Lung microvascular endothelial cell (primary cell): ENCODE measurements at regions not wholly inside any gene's neighbourhood (a gene's known extent, or its start where the extent isn't known, plus 50 kb on each side); places are given as distances from the start of the nearest gene placed in this dataset.
A peak's percentile ranks its signal among the peaks of the same experiment; 100 is the strongest.

ENCODE experiments used
- DNase-seq, 2 donors: peaks; one replicate each; pipeline versions ENCODE4 v3.0.0 to v3.0.0-alpha.2; 2010; ENCODE audit warnings: low read depth in 2 of 2

DNA sequence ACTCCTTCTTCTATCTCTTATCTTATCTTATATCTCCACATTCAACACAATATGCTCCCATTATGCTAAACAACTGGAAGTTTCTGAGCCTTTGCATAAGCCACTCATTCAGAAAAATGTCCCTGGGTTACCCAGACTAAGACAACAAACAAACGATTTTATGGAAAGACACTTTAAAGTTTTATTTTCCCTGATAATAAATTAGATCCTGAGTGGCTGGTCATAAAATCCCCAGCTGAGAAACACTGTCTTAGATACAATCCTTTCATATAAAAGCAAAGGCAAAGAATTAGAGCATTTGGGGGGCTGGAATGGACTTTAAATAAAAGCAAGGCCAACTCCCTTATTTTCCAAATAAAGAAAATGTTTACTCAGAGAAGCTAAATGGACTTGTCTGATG, 322.3 kb downstream of the GBE1 start:
- no peak for DNase-seq

DNA sequence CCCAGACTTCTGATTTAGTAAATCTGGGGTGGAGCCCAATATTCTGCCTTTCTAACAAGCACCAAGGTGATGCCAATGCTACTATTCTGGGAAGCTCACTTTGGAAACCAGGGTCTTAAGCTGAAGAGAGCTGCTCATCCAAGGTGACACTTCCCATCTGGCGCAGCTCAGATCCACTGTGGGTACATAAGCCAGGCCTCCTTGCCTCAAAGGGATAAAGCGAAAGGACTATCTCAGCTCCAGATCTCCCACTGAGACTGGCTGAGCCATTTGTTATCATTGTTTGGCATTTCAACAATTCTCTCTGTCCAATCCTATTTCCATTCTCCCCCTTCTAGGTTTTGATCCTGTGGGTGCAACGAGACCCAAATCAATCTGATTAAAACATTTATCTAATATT, 323.8 kb downstream of the GBE1 start:
- DNase-seq: no peak

DNA sequence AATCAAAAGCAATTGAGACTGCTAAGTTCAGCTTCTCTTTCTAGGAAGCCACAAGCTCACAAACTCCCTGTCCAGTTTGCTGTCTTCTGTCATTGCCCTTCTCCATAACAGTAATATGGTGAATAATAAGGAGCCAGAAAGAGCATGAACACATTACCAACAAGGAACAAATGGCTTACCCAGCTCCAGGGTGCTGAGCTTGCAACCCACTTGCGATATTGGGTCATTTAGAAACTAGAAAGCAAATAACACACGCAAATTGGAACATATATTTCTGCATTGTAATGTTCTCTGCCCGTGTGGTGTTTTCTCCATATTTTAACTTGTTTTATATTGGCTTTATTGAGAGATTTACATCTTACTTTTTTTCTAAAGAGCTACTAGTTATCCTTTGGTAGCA, 325.3 kb downstream of the GBE1 start:
- DNase-seq: no peak

DNA sequence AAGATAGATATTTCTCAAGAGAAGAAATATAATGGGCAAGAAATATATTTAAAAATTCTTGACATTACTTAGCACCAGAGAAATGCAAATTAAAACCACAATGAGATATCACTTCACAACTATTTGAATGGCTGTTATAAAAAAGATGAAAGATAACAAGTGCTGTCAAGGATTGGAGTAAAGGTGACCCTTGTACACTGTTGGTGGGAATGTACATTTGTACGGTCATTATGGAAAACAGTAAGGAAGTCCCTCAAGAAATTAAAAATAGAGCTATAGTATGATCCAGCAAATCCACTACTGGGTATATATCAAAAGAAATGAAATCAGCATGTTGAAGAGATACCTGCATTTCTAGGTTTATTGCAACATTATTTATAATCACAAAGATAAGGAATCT, 326.4 kb downstream of the GBE1 start:
- DNase-seq: no peak

DNA sequence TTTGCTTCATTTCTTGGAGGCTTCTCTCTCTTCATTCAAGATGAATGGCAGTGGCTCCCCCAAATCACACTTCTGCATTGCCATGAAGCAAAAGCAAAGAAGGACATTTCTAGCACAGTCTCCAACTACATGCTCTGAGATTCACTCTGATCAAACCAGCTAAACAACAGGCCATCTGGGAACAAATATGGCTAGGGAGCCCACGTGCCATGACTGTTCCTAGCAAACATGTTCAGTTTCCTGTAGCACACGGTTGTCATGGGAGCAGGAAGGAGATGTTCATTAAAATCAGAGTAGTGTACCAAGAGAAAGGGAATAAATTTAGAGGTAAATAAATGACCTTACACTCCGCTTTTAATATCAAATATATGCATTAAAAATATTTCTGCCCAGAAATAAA, 327.3 kb downstream of the GBE1 start:
- DNase-seq: peak; percentile 36 to 43

DNA sequence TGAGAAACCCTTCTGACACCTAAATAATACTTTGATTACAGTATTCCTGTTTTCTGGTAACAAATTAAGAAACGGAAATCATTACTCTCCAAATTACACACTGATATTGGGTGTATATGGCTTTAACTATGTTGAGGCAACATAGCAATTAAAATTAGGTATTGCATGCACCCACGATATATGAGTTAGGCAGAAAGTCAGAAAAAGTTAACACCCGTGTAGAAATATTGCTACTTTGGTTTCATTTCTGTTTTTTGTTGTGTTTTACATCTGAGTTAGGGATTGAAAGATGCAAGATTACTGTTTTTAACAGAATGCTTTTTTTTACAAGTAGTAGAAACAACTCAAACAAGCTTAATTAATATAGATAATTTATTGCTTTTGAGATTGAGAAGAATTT, 327.8 kb downstream of the GBE1 start:
- no peak for DNase-seq

DNA sequence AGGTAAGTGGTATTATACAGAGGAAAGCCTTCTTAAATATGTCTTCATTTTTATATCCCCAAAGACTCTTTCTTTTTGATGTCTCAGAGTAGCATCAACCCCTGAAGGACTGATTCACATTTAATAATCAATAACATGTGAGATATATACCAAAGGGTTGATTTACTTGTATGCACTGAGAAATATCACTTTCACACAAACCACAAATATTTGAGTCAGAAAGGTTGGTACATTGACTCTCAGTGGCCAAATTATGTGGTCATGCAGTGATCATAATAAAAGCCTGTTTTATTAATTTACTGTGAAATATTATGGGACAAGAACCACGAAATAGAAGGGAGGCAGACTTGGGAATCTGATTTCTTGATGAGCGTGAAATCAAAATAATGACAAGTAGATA, 329.0 kb downstream of the GBE1 start:
- DNase-seq: no peak

DNA sequence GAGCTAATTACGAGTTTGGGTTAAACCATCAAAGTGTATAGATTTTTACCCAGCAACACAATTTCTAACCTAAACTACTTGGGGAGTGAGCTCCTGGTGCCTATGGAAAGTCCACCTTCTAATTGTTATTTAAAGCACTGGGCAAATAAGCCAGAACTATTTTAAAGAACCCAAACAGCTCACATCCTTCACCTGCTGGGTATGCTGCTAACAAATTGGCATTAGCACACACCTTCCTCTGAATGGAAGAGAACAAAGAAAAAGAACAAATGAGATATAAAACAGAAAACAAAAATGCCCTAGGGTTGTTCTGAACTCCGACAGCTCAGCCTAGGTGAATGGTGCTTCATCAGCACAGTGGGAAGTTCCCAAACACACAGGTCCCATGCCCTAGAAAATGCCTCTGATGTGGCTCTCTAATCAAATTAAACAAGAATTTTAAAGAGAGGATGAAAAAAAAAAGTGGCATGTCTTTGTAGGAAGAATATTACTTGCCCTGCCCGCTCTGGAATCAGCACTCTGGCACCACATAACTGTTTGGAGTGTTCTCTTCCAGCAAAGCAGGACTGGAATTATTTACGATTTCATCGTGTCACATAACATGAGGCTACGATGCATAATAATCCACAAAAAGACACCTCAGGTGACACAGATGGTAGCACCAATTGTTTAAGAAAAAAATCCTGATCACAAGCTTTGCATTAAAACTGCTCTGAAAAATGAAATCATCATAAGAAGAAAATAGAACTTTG, 334.4 kb downstream of the GBE1 start:
- DNase-seq: no peak

DNA sequence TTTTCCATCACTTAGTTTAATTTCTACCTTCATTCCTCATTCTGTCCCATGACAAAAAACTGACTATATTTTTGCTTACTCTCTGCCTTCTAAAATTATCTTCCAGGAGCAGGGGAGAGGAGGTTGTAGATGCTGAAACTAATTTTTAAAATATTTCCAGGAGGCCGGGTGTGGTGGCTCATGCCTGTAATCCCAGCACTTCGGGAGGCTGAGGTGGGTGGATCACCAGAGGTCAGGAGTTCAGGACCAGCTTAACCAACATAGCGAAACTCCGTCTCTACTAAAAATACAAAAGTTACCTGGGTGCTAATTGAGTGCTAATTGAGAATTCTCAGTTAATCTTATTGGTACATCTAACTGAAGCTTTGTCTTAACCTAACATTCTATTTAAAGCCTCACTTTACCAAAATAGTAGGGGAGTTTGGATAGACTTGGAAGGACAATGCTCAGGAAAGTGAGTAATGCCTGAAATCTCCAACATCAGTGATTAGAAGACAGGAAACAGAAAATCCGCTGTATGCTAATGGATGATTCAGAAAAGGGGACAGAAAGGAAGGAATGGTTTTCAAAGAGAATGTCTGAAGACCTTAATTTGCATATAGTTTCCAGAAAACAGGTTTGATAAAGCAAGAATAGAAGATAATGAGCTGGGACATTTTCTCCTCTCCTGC, 336.1 kb downstream of the GBE1 start:
- DNase-seq: peak; percentile 13 to 87

DNA sequence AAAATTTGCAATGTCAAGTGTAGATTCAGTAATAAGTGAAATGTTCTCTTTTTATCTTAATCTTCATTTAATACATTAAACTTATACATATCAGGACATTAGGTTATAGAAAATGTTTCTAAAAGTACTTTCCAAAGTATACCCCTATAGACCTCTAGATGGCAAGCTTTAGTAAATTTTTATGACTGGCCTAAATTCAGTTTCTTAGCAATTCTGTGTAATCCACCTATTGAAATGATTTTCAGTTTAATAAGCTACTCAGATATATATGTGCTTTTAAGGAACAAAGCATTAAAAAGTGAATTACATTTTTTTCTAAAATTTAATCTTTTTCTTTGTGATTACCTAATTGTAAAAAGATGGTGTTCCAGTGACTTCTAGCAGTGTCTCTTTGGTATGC, 342.2 kb downstream of the GBE1 start:
- DNase-seq: peak; percentile 30 to 48

DNA sequence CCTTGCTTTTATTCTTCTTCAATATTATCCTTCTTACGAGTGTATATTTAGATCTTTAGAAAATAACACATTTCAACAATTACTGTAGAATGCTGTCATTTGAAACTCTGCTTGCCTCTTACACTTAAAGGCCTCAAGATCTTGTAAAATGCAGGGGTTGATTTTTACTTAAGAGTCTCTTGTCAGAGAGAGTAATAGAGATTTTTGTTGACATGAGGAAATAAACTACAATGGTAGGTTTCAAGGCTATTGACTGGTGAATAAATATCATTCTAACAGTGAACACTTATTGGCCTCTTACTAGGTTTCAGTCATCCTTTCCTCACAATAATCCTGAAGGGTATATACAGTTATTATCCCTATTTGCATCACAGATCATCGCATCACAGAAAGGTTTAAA, 344.6 kb downstream of the GBE1 start:
- no peak for DNase-seq

DNA sequence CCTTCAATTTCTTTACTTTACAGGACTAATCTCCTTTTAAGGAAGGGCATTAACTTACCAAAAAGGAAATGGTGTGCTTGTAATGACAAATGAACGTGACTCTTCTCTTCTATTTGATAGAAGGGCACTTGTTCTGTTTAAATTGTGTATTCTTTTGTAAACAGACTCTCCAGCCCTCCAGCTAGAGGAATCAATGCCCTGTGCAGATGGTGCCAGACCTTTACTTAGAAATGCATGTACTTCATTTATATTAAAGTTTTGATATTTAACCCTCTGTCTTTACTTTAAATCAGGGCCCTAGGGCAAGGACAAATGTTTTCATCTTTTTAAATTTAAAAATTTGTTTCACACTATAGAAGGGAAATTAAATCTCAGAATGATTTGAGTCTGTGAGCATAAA, 355.1 kb downstream of the GBE1 start:
- DNase-seq: no peak

DNA sequence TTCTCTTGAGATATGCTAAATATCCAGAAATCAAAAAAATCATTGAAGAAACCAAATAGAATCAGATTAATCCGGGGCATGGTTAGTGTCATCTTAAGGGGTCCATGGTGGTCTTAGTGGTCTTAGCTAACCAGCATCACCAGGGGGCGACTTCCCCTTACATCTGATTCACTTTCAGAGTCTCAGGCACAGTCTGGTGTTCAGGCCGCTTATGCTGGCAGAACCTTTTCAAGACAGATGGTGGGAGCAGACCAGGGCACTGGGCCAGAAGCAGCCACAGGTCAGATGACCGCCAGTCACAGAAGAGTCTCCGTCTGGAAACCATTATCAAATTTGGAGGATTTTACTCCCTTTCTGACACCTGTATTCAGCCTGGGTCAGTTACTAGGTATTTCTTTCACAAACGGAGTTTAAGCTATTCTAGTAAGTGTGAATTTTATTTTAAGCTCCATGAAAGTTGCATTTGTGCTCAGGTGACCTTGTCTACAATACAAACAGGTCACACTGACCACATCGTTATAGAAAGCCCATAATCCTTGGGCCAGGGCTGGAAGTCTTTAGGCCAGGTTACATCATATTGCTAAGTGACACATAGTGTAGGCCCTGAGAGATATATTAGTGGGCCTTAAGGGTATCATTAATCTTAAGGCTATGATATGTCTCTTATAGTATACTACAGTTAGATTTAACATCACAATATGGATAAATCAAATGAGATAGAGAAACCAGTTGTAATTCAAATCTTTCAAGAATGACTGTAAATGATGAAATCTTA, 365.5 kb downstream of the GBE1 start:
- DNase-seq: no peak

DNA sequence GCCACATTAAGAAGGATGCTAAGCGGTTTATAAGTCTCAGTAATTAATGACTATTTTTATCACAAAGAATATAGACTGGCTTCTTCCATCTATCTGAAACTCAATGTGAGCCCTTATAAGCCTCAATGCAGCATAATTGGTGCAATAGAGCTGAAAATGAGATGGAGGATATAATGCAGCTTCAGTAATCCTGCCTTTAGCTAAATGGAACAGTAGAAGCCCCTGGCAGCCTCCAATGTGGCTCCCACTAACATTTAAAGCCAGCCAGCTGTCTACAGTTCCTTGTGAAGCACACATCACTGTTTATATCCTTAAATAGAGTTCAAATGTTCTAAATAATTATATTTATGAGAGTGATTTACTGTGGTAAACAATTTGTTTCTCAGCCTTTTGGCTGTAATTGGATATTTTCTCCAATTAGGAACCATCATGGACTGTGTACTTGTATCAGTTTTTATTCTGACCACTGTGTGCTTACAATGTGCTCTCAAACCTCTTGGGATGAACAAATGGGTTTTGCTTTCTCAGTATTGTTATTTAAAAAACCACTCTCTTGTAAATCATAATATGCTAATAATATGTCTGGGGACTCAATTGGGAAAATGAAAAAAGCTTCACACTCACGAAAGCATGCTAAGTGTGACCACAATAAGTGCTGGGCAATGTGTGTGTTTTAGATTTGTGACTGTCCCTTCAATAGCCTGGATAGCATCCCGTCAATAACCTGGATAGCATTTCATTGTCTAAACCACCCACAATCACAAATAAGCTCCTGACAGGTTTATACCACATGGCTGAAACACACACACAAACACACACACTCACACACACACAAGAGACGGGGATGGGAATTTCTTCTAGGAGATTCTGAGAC, 366.6 kb downstream of the GBE1 start:
- DNase-seq: no peak

DNA sequence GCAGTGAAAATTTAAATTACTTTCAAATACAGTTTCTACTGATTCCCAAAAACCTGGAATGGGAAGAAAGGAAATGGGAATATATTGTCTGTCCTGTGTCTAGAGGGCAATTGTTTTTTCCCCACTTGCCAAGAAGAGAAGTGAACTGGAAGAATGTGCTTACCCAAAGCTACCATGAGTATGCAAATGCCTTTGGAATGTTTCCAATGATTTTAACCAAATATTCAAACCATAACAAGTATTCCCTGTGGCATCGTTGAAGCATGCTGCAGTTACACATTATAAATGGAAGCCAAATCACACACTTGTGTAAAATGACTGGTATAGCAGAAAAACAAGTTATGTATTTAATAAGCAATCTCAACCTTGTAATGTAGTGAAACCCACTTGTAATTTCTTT, 368.2 kb downstream of the GBE1 start:
- DNase-seq: no peak

DNA sequence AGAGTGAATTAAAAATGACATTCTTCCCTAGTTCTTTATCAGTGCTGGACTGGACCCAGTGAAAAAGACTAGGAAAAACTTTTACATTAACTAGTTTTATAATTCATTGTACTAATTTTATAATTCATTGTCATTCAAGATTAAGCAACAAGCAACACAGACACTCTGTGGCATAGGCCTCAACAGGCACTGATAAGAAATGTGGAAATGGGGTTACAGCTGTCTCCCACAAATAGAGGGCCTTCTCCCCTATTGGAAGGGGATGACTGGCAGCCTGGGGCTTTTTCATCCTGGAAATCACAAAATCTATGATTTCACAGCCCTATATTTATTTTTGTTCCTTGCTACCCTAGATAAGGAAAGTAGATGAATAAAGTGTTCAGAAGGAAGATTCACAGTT, 370.6 kb downstream of the GBE1 start:
- no peak for DNase-seq

DNA sequence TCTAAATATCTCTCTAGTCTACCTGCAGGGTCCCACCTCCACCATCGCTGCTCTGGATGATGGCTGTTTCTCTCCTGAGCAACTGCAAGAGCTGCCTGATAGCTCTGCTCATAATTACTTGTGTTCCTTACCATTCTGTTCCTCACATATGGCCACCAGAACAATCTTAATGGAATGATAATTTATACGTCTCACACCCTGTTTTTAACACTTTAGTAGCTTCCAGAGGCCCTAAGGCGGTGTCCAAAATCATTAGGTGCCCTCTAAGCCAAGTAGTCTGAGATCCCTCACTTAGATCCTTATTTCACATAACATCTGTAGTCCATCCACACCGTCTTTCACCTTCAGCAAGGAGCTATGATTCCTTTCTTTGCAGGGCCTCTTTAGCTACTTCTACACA, 373.3 kb downstream of the GBE1 start:
- DNase-seq: no peak

DNA sequence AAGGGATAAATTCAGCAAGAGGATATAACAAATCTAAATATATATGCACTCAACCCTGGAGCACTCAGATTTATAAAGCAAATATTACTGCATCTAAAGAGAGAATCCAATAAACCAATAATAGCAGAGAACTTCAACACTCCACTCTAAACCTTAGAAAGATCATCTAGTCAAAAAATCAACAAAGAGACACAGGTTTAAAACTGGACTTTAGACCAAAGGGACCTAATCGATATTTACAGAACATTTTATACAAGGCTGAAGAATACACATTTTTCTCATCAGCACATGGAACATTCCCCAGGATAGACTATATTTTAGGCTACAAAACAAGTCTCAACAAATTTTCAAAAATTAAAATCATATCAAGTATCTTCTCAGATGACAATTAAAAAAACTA, 379.0 kb downstream of the GBE1 start:
- DNase-seq: no peak

DNA sequence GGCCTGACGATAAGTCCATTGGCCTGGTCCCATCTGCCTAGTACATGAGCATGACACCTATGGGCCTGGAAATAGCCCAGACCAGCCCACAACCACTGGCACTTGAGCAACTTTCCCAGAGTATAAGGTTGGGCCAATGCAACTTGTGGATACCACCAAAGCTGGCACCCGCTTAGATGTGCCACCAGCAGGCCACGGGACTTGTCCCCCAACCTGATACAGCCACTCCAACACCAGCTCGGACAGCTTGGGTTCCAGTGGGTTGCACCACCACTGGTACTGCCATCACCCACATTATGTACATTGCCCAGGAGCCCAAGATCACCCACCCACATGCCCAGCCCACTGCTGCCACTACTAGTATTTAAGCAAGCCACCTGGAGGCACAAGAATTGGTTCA, 381.2 kb downstream of the GBE1 start:
- no peak for DNase-seq

DNA sequence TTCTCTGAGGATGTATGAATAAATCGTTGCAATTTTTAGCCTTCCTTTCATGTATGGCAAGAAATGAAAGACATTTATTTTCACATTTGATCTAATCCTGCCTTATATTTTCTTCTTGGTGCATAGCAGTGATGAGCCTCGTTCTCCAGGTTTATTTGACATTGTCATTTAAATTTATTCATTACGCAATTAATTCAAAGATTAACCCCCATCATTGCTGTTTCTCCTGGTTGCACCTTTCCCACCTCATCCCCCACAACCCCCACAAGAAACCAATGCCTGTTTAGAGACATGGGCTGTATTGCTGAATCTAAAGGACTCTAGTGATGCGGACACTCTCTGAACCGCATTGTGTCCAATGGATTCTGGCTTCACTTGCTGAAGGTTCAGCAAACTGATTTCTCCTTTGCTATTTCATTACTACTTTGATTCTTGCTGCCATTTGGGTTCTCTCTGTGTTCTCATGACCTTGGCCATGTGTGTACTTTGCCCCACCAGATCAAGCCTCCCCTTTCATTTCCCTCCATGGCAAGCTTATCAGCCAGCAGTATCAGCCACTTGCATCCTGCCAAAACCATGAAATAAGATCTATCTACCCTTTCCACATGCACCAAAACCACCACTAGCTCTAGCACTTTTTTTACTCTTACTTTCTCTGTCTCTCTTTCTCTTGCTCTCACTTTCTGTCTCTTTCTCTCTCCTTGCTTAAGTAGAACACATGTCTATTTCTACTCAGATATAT, 382.7 kb downstream of the GBE1 start:
- DNase-seq: no peak

DNA sequence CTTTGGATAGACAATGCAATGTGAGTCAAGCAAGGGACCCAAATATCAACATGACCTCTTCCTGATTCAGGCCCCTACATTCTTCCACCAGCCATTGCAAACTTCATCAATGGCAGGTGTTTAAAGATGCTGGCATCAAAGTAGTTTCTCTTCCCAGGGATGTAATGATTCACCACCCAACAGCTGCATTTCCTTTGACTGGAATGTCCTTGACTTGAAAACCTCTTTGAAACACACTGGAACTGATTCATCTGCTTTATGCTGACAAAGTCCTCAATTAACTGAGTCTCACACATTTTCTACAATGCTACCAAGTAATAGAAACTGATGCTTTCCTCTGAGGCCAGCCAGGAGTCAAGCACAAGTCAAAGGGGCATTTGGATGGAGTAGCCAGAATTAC, 385.5 kb downstream of the GBE1 start:
- DNase-seq: peak in 1 of 2 donors; percentile 23
